H1 (cell line): ENCODE measurements at regions not wholly inside any gene's neighbourhood (a gene's known extent, or its start where the extent isn't known, plus 50 kb on each side); places are given as distances from the start of the nearest gene placed in this dataset.

Source experiments
- CTCF ChIA-PET: fragments of 300-600 bp; sonication (Branson Sonifier 250); formaldehyde crosslinking; loops from one replicate; lab custom pipeline; 2021; ENCODE audit not compliant: partially characterized antibody; lab: Charles Lee
- POLR2A ChIA-PET: fragments of 300-600 bp; sonication (Branson Sonifier 250); formaldehyde crosslinking; loops from one replicate; lab custom pipeline; 2021; ENCODE audit warnings: inconsistent platforms; ENCODE audit not compliant: partially characterized antibody; lab: Charles Lee
- DNase-seq, 2 experiments: peaks; one replicate each; pipeline versions ENCODE4 v3.0.0 to v3.0.0-alpha.2; 2010 to 2022; ENCODE audit warnings: low spot score in 2 of 2, low read depth in 1 of 2, mixed read lengths in 1 of 2
- FAIRE-seq: peaks from 2 replicates; lab custom pipeline; 2011; peaks lifted over from hg19 to GRCh38; lab: Jason Lieb, UNC
- H2AFZ ChIP-seq: 2 replicates; pipeline ENCODE4 v1.8.1; 2012; ENCODE audit warnings: low read length, inconsistent platforms
- H2AK5ac ChIP-seq: 2 replicates; pipeline ENCODE4 v1.6.1; 2013; ENCODE audit warnings: low read depth, low read length
- H2BK120ac ChIP-seq: replicated peaks from 2 replicates; pipeline ENCODE3; 2013; ENCODE audit warnings: low read depth, low read length, inconsistent platforms
- H2BK12ac ChIP-seq: 2 replicates; pipeline ENCODE4 v1.6.1; 2013; ENCODE audit warnings: low read depth, low read length
- H2BK15ac ChIP-seq: 2 replicates; pipeline ENCODE4 v1.6.1; 2013; ENCODE audit warnings: low read length
- H2BK20ac ChIP-seq: 2 replicates; pipeline ENCODE4 v1.6.1; 2013; ENCODE audit warnings: low read length
- H2BK5ac ChIP-seq: 2 replicates; pipeline ENCODE4 v1.6.1; 2013; ENCODE audit warnings: low read depth, low read length
- H3K14ac ChIP-seq: 2 replicates; pipeline ENCODE4 v1.6.1; 2013; ENCODE audit warnings: inconsistent platforms; ENCODE audit not compliant: insufficient read length
- H3K18ac ChIP-seq: 2 replicates; pipeline ENCODE4 v1.6.1; 2013; ENCODE audit warnings: low read length; ENCODE audit errors: extremely low read depth
- H3K23ac ChIP-seq: 2 replicates; pipeline ENCODE4 v1.6.1; 2013; ENCODE audit warnings: inconsistent platforms; ENCODE audit not compliant: insufficient read length
- H3K23me2 ChIP-seq: 2 replicates; pipeline ENCODE4 v1.6.1; 2013; ENCODE audit warnings: low read depth, low read length
- H3K27ac ChIP-seq: 2 replicates; pipeline ENCODE4 v1.6.1; 2011; ENCODE audit warnings: low read depth, low read length, inconsistent platforms
- H3K27me3 ChIP-seq, 4 experiments: replicated peaks in 1 of 4; 1 replicate in 1 of 4; 2 replicates in 3 of 4; pipeline versions ENCODE4 v1.6.1 to v1.8.1; 2011 to 2013; ENCODE audit warnings: low read length in 3 of 4, mild to moderate bottlenecking in 3 of 4, inconsistent platforms in 2 of 4, mixed read lengths in 2 of 4, moderate library complexity in 1 of 4; ENCODE audit not compliant: control insufficient read depth in 3 of 4, insufficient read depth in 3 of 4; ENCODE audit errors: extremely low read depth in 1 of 4
- H3K36me3 ChIP-seq, 4 experiments: 2 replicates each; pipeline versions ENCODE4 v1.6.1 to v1.8.1; 2011 to 2013; ENCODE audit warnings: mild to moderate bottlenecking in 4 of 4, low read length in 3 of 4, moderate library complexity in 2 of 4, control low read depth in 1 of 4, inconsistent platforms in 1 of 4; ENCODE audit not compliant: insufficient read depth in 4 of 4, control insufficient read depth in 2 of 4
- H3K4ac ChIP-seq: replicated peaks from 2 replicates; pipeline ENCODE3; 2013; ENCODE audit warnings: low read length, low read depth, mixed read lengths, inconsistent platforms; ENCODE audit not compliant: insufficient read length
- H3K4me1 ChIP-seq, 4 experiments: replicated peaks in 1 of 4; 1 replicate in 1 of 4; 2 replicates in 3 of 4; pipeline versions ENCODE4 v1.6.1 to v1.8.1; 2011 to 2013; ENCODE audit warnings: low read length in 3 of 4, inconsistent platforms in 2 of 4, mixed read lengths in 1 of 4; ENCODE audit not compliant: insufficient read depth in 4 of 4, control insufficient read depth in 3 of 4
- H3K4me2 ChIP-seq, 2 experiments: 2 replicates each; pipeline versions ENCODE4 v1.6.1 to v1.8.1; 2011 to 2013; ENCODE audit warnings: low read depth in 2 of 2, low read length in 2 of 2, control low read depth in 1 of 2, inconsistent platforms in 1 of 2, mild to moderate bottlenecking in 1 of 2; ENCODE audit not compliant: insufficient read depth in 1 of 2
- H3K4me3 ChIP-seq, 4 experiments: fragments of 200-600, 300-600 bp in 1 of 4; sonication (generic), shearing (Covaris generic), sonication (Bioruptor Twin) in 1 of 4; 2 replicates each; pipeline versions ENCODE4 v1.5.1 to v1.8.1; 2011 to 2016; ENCODE audit warnings: low read length in 4 of 4, low read depth in 3 of 4, control low read depth in 2 of 4, inconsistent platforms in 2 of 4, mild to moderate bottlenecking in 2 of 4, mixed read lengths in 1 of 4, moderate library complexity in 1 of 4; ENCODE audit not compliant: insufficient read depth in 2 of 4; ENCODE audit errors: extremely low read depth in 1 of 4
- H3K56ac ChIP-seq: replicated peaks from 2 replicates; pipeline ENCODE3; 2013; ENCODE audit warnings: low read depth, mild to moderate bottlenecking, mixed read lengths, low read length, inconsistent platforms; ENCODE audit not compliant: insufficient read length
- H3K79me1 ChIP-seq: 2 replicates; pipeline ENCODE4 v1.6.1; 2013; ENCODE audit warnings: low read depth, low read length, control low read depth
- H3K79me2 ChIP-seq, 2 experiments: 2 replicates each; pipeline versions ENCODE4 v1.6.1 to v1.8.1; 2012 to 2013; ENCODE audit warnings: low read length in 2 of 2, mild to moderate bottlenecking in 2 of 2, inconsistent platforms in 1 of 2; ENCODE audit not compliant: insufficient read depth in 2 of 2, control insufficient read depth in 1 of 2
- H3K9ac ChIP-seq, 4 experiments: replicated peaks in 1 of 4; 1 replicate in 1 of 4; 2 replicates in 3 of 4; pipeline versions ENCODE4 v1.6.1 to v1.8.1; 2011 to 2013; ENCODE audit warnings: low read depth in 3 of 4, low read length in 3 of 4, control low read depth in 2 of 4, mild to moderate bottlenecking in 2 of 4, moderate library complexity in 2 of 4, inconsistent platforms in 1 of 4; ENCODE audit errors: extremely low read depth in 1 of 4
- H3K9me3 ChIP-seq, 2 experiments: 2 replicates each; pipeline versions ENCODE4 v1.6.1 to v1.8.1; 2012 to 2013; ENCODE audit warnings: mild to moderate bottlenecking in 2 of 2, moderate library complexity in 2 of 2, control low read depth in 1 of 2, inconsistent platforms in 1 of 2, low read depth in 1 of 2, low read length in 1 of 2, mixed read lengths in 1 of 2; ENCODE audit not compliant: insufficient read depth in 2 of 2
- H4K20me1 ChIP-seq, 2 experiments: replicated peaks in 1 of 2; 2 replicates each; pipeline versions ENCODE3 to v1.8.1; 2011 to 2013; ENCODE audit warnings: inconsistent platforms in 2 of 2, low read length in 2 of 2, mild to moderate bottlenecking in 1 of 2; ENCODE audit not compliant: insufficient read depth in 2 of 2, control insufficient read depth in 1 of 2
- H4K5ac ChIP-seq: 2 replicates; pipeline ENCODE4 v1.6.1; 2013; ENCODE audit warnings: low read length, low read depth, mixed read lengths, inconsistent platforms; ENCODE audit not compliant: insufficient read length
- H4K8ac ChIP-seq: 2 replicates; pipeline ENCODE4 v1.8.0; 2013; ENCODE audit warnings: mild to moderate bottlenecking, moderate library complexity, low read length, inconsistent platforms; ENCODE audit not compliant: insufficient read depth; ENCODE audit errors: extremely low read depth
- H4K91ac ChIP-seq: replicated peaks from 2 replicates; pipeline ENCODE3; 2013; ENCODE audit warnings: low read length, mixed read lengths, inconsistent platforms; ENCODE audit not compliant: insufficient read length
- KDM5A ChIP-seq: fragments of 200-600 bp; IDR thresholded peaks from 2 replicates; pipeline ENCODE4 v1.7.1; 2012; ENCODE audit warnings: mild to moderate bottlenecking, low read length, inconsistent platforms, mixed read lengths
- WGBS, 2 experiments: shearing (Covaris generic) in 1 of 2; methylation state at CpG; one replicate each; pipeline versions ENCODE4 v1.1.6 to v1.1.7; 2013 to 2015; ENCODE audit warnings: low lambda C conversion rate in 2 of 2, mixed read lengths in 2 of 2, inconsistent platforms in 1 of 2, low coverage in 1 of 2, missing lambda C conversion rate in 1 of 2; ENCODE audit not compliant: insufficient replicate concordance in 2 of 2, insufficient coverage in 1 of 2, insufficient read length in 1 of 2; ENCODE audit errors: extremely low coverage in 1 of 2, missing lambda C conversion rate in 1 of 2; 5-methylcytosine and 5-hydroxymethylcytosine counted together

DNA sequence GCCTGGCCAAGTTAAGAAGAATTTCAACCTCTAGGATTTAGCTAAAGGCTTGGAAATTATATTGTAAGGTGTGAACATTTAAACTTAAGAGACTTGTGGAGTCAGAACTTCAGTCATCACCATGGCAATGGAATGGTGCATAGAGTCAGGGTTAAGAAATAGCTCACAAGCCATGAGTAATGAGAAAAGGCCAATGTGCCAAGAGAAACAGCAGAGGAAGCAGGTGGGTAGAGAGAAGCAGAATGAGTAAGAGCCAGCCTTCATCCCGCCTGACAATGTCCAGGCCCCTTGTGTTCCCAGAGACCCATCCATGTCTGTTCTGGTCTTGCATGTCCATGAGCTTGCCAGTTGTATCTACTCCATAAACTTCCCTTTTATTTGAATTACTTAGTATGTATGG, 62.6 kb upstream of the TBX20 start:
- Histone ChIP-seq H2AFZ (no peak overlapping the region), H4K20me1 (peaks cover 0 to 2% of the 10 kb centered on the region in 2 experiments), H3K4me1 (no peaks in the 10 kb centered on the region), H3K14ac (no peak overlapping the region), H4K91ac (no peak overlapping the region), H3K56ac (no peak overlapping the region), H3K36me3 (no peaks in the 10 kb centered on the region), H3K4ac (no peak overlapping the region), H3K79me1 (no peaks in the 10 kb centered on the region), H3K4me3 (no peak overlapping the region), H3K79me2 (no peaks in the 10 kb centered on the region), H3K23me2 (peaks cover 8% of the 10 kb centered on the region; the same call in 1 of the 2 replicates), H2AK5ac (no peak overlapping the region), H2BK120ac (no peak overlapping the region), H3K27ac (no peak overlapping the region), H3K18ac (no peak overlapping the region), H2BK12ac (no peak overlapping the region), H2BK15ac (no peak overlapping the region), H4K8ac (no peak overlapping the region), H3K23ac (no peak overlapping the region), H4K5ac (no peak overlapping the region), H2BK5ac (no peak overlapping the region), H3K9ac (no peak overlapping the region), H3K9me3 (no peaks in the 10 kb centered on the region), H3K4me2 (no peak overlapping the region), H2BK20ac (no peak overlapping the region), H3K27me3 (no peaks in the 10 kb centered on the region)
- DNase-seq (no peak), FAIRE-seq (no peak)
- no peak for TF ChIP-seq KDM5A
- ChIA-PET CTCF (interaction anchor here (0.7 to 1.3 kb wide), 3 partner anchors 11 to 26 kb away, joined by 3 to 4 read pairs (median 3); no protein-coding TSS in a partner anchor), POLR2A (no interaction called here)
- 100% methylated on average over 1 of the region's 1 CpG; no CpG with 5 or more reads in 1 of the 2 experiments for WGBS, 2 experiments
